SK-N-SH (cell line): ENCODE measurements at regions not wholly inside any gene's neighbourhood (a gene's known extent, or its start where the extent isn't known, plus 50 kb on each side); places are given as distances from the start of the nearest gene placed in this dataset.

Experiments
- CTCF ChIA-PET: fragments of 300-600, 350-600 bp; formaldehyde crosslinking; extraction: SDS; loops from one replicate; lab custom pipeline; 2021; lab: Yijun Ruan, JAX
- POLR2A ChIA-PET: fragments of 350-600 bp; sonication (Branson Sonifier 250); formaldehyde crosslinking; extraction: SDS; loops from one replicate; lab custom pipeline; 2020; ENCODE audit warnings: antibody characterized with exemption, inconsistent platforms; lab: Yijun Ruan, JAX
- DNase-seq: peaks from one replicate; pipeline ENCODE4 v3.0.0; 2012
- H2AFZ ChIP-seq: fragments of 200-600 bp; sonication (generic); 2 replicates; pipeline ENCODE4 v1.8.1; 2016; ENCODE audit warnings: antibody characterized with exemption, mild to moderate bottlenecking, low read depth
- H3F3A ChIP-seq: fragments of 200-600 bp; sonication (generic); replicated peaks from 2 replicates; pipeline ENCODE3; 2016; ENCODE audit warnings: antibody characterized with exemption, mild to moderate bottlenecking; ENCODE audit not compliant: insufficient read depth
- H3K27ac ChIP-seq, 2 experiments: fragments of 200-500 bp in 1 of 2; fragments of 200-600 bp in 1 of 2; sonication (Bioruptor generic) in 1 of 2; sonication (generic), shearing (Covaris generic) in 1 of 2; 2 replicates each; pipeline versions ENCODE4 v1.5.1 to v1.6.1; 2014 to 2016; ENCODE audit warnings: low read depth in 2 of 2, inconsistent platforms in 1 of 2, low read length in 1 of 2, mild to moderate bottlenecking in 1 of 2, mixed read lengths in 1 of 2
- H3K27me3 ChIP-seq: fragments of 200-600 bp; sonication (generic), shearing (Covaris generic); 2 replicates; pipeline ENCODE4 v1.6.1; 2016; ENCODE audit warnings: mixed run types; ENCODE audit not compliant: insufficient read depth
- H3K36me3 ChIP-seq, 2 experiments: fragments of 200-500 bp in 1 of 2; fragments of 200-600 bp in 1 of 2; sonication (Bioruptor generic) in 1 of 2; sonication (generic) in 1 of 2; replicated peaks in 1 of 2; 2 replicates each; pipeline versions ENCODE3 to v1.5.1; 2014 to 2016; ENCODE audit warnings: low read length in 1 of 2, mild to moderate bottlenecking in 1 of 2; ENCODE audit not compliant: insufficient read depth in 2 of 2, control insufficient read depth in 1 of 2
- H3K4me1 ChIP-seq, 2 experiments: fragments of 200-500 bp in 1 of 2; fragments of 200-600 bp in 1 of 2; sonication (Bioruptor generic) in 1 of 2; sonication (generic), shearing (Covaris generic) in 1 of 2; 2 replicates each; pipeline versions ENCODE4 v1.5.1 to v1.6.1; 2014 to 2016; ENCODE audit warnings: low read depth in 1 of 2, low read length in 1 of 2, mixed run types in 1 of 2; ENCODE audit not compliant: insufficient read depth in 2 of 2, control insufficient read depth in 1 of 2
- H3K4me2 ChIP-seq: fragments of 200-600 bp; sonication (generic), shearing (Covaris generic); 2 replicates; pipeline ENCODE4 v1.6.1; 2017; ENCODE audit warnings: mixed run types
- H3K4me3 ChIP-seq, 2 experiments: fragments of 200-500 bp in 1 of 2; fragments of 200-600 bp in 1 of 2; sonication (Bioruptor generic) in 1 of 2; sonication (generic), shearing (Covaris generic) in 1 of 2; 2 replicates each; pipeline versions ENCODE4 v1.5.1 to v1.8.1; 2014 to 2016; ENCODE audit warnings: low read depth in 2 of 2, inconsistent platforms in 1 of 2, low read length in 1 of 2, mild to moderate bottlenecking in 1 of 2, mixed read lengths in 1 of 2, moderate library complexity in 1 of 2
- H3K79me2 ChIP-seq: fragments of 200-600 bp; sonication (generic); 2 replicates; pipeline ENCODE4 v1.8.1; 2017; ENCODE audit warnings: mild to moderate bottlenecking; ENCODE audit not compliant: insufficient read depth
- H3K9ac ChIP-seq: fragments of 200-600 bp; sonication (generic); 2 replicates; pipeline ENCODE4 v1.6.1; 2017; ENCODE audit warnings: mixed run types
- H3K9me2 ChIP-seq: fragments of 200-600 bp; sonication (generic); 2 replicates; pipeline ENCODE4 v1.6.1; 2017; ENCODE audit warnings: mixed run types
- H3K9me3 ChIP-seq: fragments of 200-600 bp; sonication (generic); 2 replicates; pipeline ENCODE4 v1.6.1; 2017; ENCODE audit warnings: mixed run types, mild to moderate bottlenecking, moderate library complexity
- H4K20me1 ChIP-seq: fragments of 200-600 bp; sonication (generic); 2 replicates; pipeline ENCODE4 v1.6.1; 2017; ENCODE audit warnings: mild to moderate bottlenecking, mixed run types; ENCODE audit not compliant: insufficient read depth
- CHD2 ChIP-seq: fragments of 150-350 bp; IDR thresholded peaks from 2 replicates; pipeline ENCODE4 v1.6.1; 2018; ENCODE audit warnings: low read length; ENCODE audit not compliant: partially characterized antibody
- ELF1 ChIP-seq: IDR thresholded peaks from 2 replicates; pipeline ENCODE4 v1.4.0; 2012
- EZH2phosphoT487 ChIP-seq: fragments of 200-600 bp; sonication (generic); IDR thresholded peaks from 2 replicates; pipeline ENCODE4 v1.6.1; 2017; ENCODE audit warnings: low read depth, mixed run types, mild to moderate bottlenecking, antibody characterized with exemption, moderate library complexity, borderline replicate concordance
- FOSL2 ChIP-seq: IDR thresholded peaks from 2 replicates; pipeline ENCODE4 v1.4.0; 2012; ENCODE audit warnings: low read depth, mild to moderate bottlenecking, moderate library complexity, borderline replicate concordance
- FOXJ3 ChIP-seq: sonication (generic); formaldehyde crosslinking; IDR thresholded peaks from 2 replicates; pipeline ENCODE4 v1.5.1; 2020; ENCODE audit warnings: mild to moderate bottlenecking, missing genetic modification reagents
- MAX ChIP-seq: IDR thresholded peaks from 2 replicates; pipeline ENCODE4 v1.4.0; 2012; ENCODE audit warnings: low read depth
- POLR2AphosphoS5 ChIP-seq: IDR thresholded peaks from 2 replicates; pipeline ENCODE4 v1.6.1; 2012; ENCODE audit warnings: low read depth, low read length
- TAF1 ChIP-seq: IDR thresholded peaks from 2 replicates; pipeline ENCODE4 v1.6.1; 2012; ENCODE audit warnings: low read depth, mild to moderate bottlenecking, low read length, moderate library complexity, borderline replicate concordance
- USF1 ChIP-seq: IDR thresholded peaks from 2 replicates; pipeline ENCODE4 v1.4.0; 2012; ENCODE audit warnings: low read depth, borderline replicate concordance
- WGBS: methylation state at CpG from one replicate; pipeline ENCODE4 v1.1.6; 2017; ENCODE audit warnings: low lambda C conversion rate; 5-methylcytosine and 5-hydroxymethylcytosine counted together
- TF ChIP-seq, protein P1 (sequence below): fragments of 150-350 bp; IDR thresholded peaks from 2 replicates; pipeline ENCODE4 v1.6.1; 2017; ENCODE audit warnings: antibody characterized with exemption, low read length, low read depth, borderline replicate concordance

DNA sequence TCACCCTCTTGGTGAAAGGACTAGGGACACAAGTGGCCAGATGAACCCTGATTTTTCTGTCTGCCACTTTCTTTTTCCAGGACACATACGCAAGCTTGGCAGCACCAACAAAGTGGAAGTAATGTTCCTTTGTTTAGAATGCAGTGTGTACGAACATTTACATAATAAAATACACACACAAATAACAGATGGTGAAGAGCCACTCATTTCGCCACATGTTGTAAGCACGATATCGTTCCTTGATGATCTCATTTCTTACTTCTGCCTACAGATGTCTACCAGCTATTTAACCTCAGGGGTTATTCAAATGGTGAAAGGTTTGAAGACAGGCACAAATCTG, 670.2 kb upstream of the CXADR start:
- WGBS: 59% methylated on average over 5 of the region's 5 CpGs
- CTCF ChIA-PET: interaction anchor here (1.0 to 1.4 kb wide), 2 partner anchors 27 to 91 kb away, joined by 3 read pairs; no protein-coding TSS in a partner anchor
- H3K4me3 ChIP-seq: no peak overlapping the region
- peaks cover 0 to 7% of the 10 kb centered on the region in 2 experiments; a peak in 2 of 4 replicates for H3K4me1 ChIP-seq
- no peaks in the 10 kb centered on the region for H3K9me3 ChIP-seq
- no peaks in the 10 kb centered on the region for H4K20me1 ChIP-seq
- no peaks in the 10 kb centered on the region for H3K27me3 ChIP-seq
- H2AFZ ChIP-seq: no peak overlapping the region
- no peak for DNase-seq
- no peak overlapping the region for H3K9ac ChIP-seq
- no peaks in the 10 kb centered on the region for H3K9me2 ChIP-seq
- POLR2A ChIA-PET: no interaction called here
- no peaks in the 10 kb centered on the region for H3K79me2 ChIP-seq
- no peaks in the 10 kb centered on the region for H3F3A ChIP-seq
- no peak overlapping the region for H3K4me2 ChIP-seq
- H3K36me3 ChIP-seq: no peaks in the 10 kb centered on the region
- peak overlapping the region in 1 of 2 experiments; percentile 58; a peak in 2 of 4 replicates for H3K27ac ChIP-seq
- TF ChIP-seq FOSL2 (no peak), EZH2phosphoT487 (no peak)

DNA sequence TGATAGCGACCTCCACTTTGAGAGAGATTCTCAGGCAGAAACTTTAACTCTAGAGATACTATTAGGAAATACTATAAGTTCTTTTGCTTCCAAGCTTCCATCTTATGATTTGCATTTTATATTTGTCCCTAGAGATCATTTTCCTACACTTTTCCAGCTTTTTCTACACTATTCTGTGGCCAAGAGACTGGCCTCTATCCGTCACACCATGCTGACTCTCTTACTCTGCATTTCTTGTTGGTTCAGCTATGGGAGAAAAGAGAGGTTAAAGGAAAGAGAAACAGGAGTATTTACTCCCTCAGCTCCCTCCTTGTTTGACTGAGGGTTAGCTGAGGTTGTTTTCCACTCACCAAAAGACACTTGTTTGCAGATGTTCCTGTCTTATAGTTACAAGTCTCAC, 665.6 kb upstream of the CXADR start:
- H3K4me3 ChIP-seq: no peak overlapping the region
- H3K9me3 ChIP-seq: no peaks in the 10 kb centered on the region
- H3K4me1 ChIP-seq: peaks cover 0 to 5% of the 10 kb centered on the region in 2 experiments; a peak in 2 of 4 replicates
- no peaks in the 10 kb centered on the region for H3K27me3 ChIP-seq
- no peaks in the 10 kb centered on the region for H4K20me1 ChIP-seq
- H3K4me2 ChIP-seq: no peak overlapping the region
- ChIA-PET CTCF (interaction anchor here (1.2 to 1.3 kb wide), 2 partner anchors 10 to 12 kb away, joined by 3 read pairs; no protein-coding TSS in a partner anchor), POLR2A (no interaction called here)
- H3F3A ChIP-seq: no peaks in the 10 kb centered on the region
- DNase-seq: no peak
- H3K27ac ChIP-seq: no peak overlapping the region
- TF ChIP-seq FOSL2 (no peak), TAF1 (no peak), ELF1 (no peak), POLR2AphosphoS5 (no peak), CHD2 (no peak), USF1 (no peak), FOXJ3 (CRISPR knock-in tag) (no peak), MAX (no peak)
- TF ChIP-seq, protein P1, sequence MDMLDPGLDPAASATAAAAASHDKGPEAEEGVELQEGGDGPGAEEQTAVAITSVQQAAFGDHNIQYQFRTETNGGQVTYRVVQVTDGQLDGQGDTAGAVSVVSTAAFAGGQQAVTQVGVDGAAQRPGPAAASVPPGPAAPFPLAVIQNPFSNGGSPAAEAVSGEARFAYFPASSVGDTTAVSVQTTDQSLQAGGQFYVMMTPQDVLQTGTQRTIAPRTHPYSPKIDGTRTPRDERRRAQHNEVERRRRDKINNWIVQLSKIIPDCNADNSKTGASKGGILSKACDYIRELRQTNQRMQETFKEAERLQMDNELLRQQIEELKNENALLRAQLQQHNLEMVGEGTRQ: no peak
- H3K36me3 ChIP-seq: no peaks in the 10 kb centered on the region
- no peaks in the 10 kb centered on the region for H3K79me2 ChIP-seq
- H3K9me2 ChIP-seq: no peaks in the 10 kb centered on the region
- H3K9ac ChIP-seq: no peak overlapping the region
- H2AFZ ChIP-seq: no peak overlapping the region
- 53% methylated on average over 2 of the region's 2 CpGs for WGBS
